Activated T-cell treated with anti-CD3 and anti-CD28 coated beads, Interleukin-2, amount 50 U/mL, for 24 hours (primary cell): ENCODE measurements at regions not wholly inside any gene's neighbourhood (a gene's known extent, or its start where the extent isn't known, plus 50 kb on each side); places are given as distances from the start of the nearest gene placed in this dataset.
"Not testable (repeated sequence)": the region's sequence is repeated elsewhere in the genome, so short reads cannot be mapped to it uniquely, and the experiment has no call there.

Source experiments
- DNase-seq: peaks from one replicate; pipeline ENCODE4 v3.0.0-alpha.2; 2020
- H3K27ac Mint-ChIP-seq: 2 replicates; pipeline ENCODE4 v1.8.0; 2020; ENCODE audit warnings: mild to moderate bottlenecking, mixed read lengths
- H3K27me3 Mint-ChIP-seq: 2 replicates; pipeline ENCODE4 v1.8.0; 2020; ENCODE audit warnings: mixed read lengths
- H3K36me3 Mint-ChIP-seq: 2 replicates; pipeline ENCODE4 v1.8.0; 2020; ENCODE audit warnings: low read depth, mixed read lengths
- H3K4me1 Mint-ChIP-seq: 2 replicates; pipeline ENCODE4 v1.8.0; 2020; ENCODE audit warnings: low read depth, mixed read lengths
- H3K4me3 Mint-ChIP-seq: 2 replicates; pipeline ENCODE4 v1.8.0; 2020; ENCODE audit warnings: mild to moderate bottlenecking, moderate library complexity, mixed read lengths
- H3K9me3 Mint-ChIP-seq: 2 replicates; pipeline ENCODE4 v1.8.0; 2020; ENCODE audit warnings: mixed read lengths

DNA sequence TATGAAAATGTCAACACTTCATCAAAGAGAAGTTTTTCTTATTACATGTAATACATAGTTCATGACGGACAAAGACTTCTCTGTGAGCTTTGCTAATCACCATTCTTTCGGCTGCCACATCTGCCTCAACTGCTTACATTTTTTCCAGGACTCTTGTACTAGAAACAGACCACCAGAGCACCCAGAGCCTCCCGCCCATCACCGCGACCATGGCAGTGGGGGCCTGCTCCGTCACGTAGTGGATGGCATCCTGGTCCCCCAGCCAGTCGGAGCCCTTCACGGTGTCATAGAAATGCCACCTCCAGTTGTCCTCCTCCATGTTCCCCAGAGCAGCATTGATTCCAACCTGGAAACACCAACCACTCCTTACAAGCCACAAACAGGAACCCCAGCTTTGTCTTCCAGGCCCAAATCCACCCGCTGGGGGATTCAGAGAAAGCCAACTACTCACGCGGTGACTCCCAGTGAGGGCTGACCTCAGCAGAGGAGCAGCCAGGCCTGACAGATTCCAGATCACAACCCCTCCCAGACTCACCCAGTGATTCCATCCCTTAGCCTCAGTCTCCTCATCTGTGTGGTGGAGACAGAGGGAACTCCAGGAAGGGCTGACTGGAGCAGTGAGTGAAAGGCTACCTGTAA lies 76.2 kb upstream of the TNK2 start:
- H3K27ac Mint-ChIP-seq, H3K4me1 Mint-ChIP-seq, H3K27me3 Mint-ChIP-seq, H3K4me3 Mint-ChIP-seq, H3K9me3 Mint-ChIP-seq, DNase-seq: not testable (repeated sequence)
- peaks cover 28% of the 10 kb centered on the region for H3K36me3 Mint-ChIP-seq

- H3K4me3 Mint-ChIP-seq, DNase-seq, H3K4me1 Mint-ChIP-seq, H3K27me3 Mint-ChIP-seq, H3K27ac Mint-ChIP-seq, H3K9me3 Mint-ChIP-seq: not testable (repeated sequence)
- H3K36me3 Mint-ChIP-seq, result peaks cover 32% of the 10 kb centered on the region
These were observed 75.5 kb upstream of the TNK2 start for GRCh38 chr3:195983880-195984279.

GRCh38 chr3:195982754-195983153 lies 74.4 kb upstream of the TNK2 start:
- H3K4me3 Mint-ChIP-seq, DNase-seq, H3K4me1 Mint-ChIP-seq, H3K27me3 Mint-ChIP-seq, H3K27ac Mint-ChIP-seq, H3K9me3 Mint-ChIP-seq: not testable (repeated sequence)
- H3K36me3 Mint-ChIP-seq, result peaks cover 37% of the 10 kb centered on the region

DNA sequence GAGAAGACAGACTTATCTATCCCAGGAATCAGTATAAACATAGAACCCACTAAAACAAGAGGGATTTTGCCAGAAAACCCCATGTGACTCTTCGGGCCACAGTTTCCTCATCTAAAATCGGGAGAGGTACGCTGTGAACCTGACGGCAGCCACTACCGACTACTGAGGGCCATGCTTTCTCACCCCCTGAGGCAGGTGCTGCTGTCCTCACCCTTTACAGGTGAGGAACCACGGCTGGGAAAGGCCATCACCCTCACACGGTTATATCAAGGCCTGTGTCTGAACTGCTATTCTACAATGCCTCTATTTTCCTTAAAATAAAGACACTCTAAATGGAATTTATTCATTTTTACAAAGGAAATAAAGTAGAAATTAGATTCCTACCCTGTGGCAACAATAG lies 73.4 kb upstream of the TNK2 start:
- H3K36me3 Mint-ChIP-seq, result peaks cover 39% of the 10 kb centered on the region
- H3K9me3 Mint-ChIP-seq, H3K27me3 Mint-ChIP-seq, H3K4me1 Mint-ChIP-seq, H3K4me3 Mint-ChIP-seq, H3K27ac Mint-ChIP-seq, DNase-seq: not testable (repeated sequence)

GRCh38 chr3:195979877-195980276 lies 71.5 kb upstream of the TNK2 start:
- not testable (repeated sequence) for H3K27me3 Mint-ChIP-seq, H3K4me3 Mint-ChIP-seq, DNase-seq, H3K9me3 Mint-ChIP-seq, H3K27ac Mint-ChIP-seq, H3K4me1 Mint-ChIP-seq
- H3K36me3 Mint-ChIP-seq, result peaks cover 54% of the 10 kb centered on the region

DNA sequence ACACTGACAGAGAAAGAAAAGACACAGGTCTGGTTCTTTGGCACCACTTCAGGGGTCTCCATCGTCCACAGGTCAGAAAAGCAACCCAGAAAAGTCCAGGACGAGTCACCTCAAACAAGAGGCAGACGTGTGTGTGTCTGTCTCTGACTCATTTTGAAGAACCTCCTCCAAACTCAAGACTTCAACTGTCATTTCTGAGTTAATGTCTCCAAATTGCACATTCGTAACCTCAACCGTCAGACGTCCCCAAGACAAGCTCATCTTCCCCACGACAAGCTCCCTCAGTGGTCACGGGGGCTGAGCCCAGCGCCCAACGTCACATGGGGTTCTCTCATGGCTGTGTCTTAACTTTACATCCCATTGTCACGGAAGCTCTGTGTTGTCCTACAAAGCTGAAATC lies 70.2 kb upstream of the TNK2 start:
- not testable (repeated sequence) for H3K4me3 Mint-ChIP-seq, H3K9me3 Mint-ChIP-seq, H3K4me1 Mint-ChIP-seq, DNase-seq, H3K27me3 Mint-ChIP-seq
- peaks cover 56% of the 10 kb centered on the region for H3K36me3 Mint-ChIP-seq
- peak overlapping the region; percentile 40 for H3K27ac Mint-ChIP-seq

- not testable (repeated sequence) for H3K4me1 Mint-ChIP-seq, DNase-seq, H3K27me3 Mint-ChIP-seq, H3K9me3 Mint-ChIP-seq, H3K4me3 Mint-ChIP-seq, H3K27ac Mint-ChIP-seq
- H3K36me3 Mint-ChIP-seq, result peaks cover 52% of the 10 kb centered on the region
These were observed 68.5 kb upstream of the TNK2 start for GRCh38 chr3:195976876-195977275.

- DNase-seq, H3K9me3 Mint-ChIP-seq, H3K4me1 Mint-ChIP-seq, H3K4me3 Mint-ChIP-seq, H3K27me3 Mint-ChIP-seq, H3K27ac Mint-ChIP-seq: not testable (repeated sequence)
- peaks cover 63% of the 10 kb centered on the region for H3K36me3 Mint-ChIP-seq
These were observed 65.9 kb upstream of the TNK2 start for GRCh38 chr3:195974281-195974680.

DNA sequence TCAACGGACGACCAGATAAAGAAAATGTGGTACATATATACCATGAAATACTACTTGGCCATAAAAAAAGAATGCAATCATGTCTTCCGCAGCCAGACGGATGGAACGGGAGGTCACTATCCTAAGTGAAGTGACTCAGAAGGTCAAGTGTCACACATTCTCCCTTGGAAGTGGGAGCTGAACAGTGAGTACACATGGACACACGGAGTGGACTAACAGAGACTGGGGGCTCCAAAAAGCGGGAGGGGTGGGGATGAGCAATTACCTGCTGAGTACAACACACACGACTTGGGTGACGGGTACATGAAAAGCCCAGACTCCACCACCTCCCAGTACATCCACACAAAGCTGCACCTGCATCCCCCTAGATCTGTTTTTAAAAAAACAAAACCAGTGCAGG lies 62.5 kb upstream of the TNK2 start:
- H3K36me3 Mint-ChIP-seq, result peaks cover 67% of the 10 kb centered on the region
- not testable (repeated sequence) for H3K27me3 Mint-ChIP-seq, H3K9me3 Mint-ChIP-seq, H3K4me1 Mint-ChIP-seq, DNase-seq, H3K4me3 Mint-ChIP-seq, H3K27ac Mint-ChIP-seq

DNA sequence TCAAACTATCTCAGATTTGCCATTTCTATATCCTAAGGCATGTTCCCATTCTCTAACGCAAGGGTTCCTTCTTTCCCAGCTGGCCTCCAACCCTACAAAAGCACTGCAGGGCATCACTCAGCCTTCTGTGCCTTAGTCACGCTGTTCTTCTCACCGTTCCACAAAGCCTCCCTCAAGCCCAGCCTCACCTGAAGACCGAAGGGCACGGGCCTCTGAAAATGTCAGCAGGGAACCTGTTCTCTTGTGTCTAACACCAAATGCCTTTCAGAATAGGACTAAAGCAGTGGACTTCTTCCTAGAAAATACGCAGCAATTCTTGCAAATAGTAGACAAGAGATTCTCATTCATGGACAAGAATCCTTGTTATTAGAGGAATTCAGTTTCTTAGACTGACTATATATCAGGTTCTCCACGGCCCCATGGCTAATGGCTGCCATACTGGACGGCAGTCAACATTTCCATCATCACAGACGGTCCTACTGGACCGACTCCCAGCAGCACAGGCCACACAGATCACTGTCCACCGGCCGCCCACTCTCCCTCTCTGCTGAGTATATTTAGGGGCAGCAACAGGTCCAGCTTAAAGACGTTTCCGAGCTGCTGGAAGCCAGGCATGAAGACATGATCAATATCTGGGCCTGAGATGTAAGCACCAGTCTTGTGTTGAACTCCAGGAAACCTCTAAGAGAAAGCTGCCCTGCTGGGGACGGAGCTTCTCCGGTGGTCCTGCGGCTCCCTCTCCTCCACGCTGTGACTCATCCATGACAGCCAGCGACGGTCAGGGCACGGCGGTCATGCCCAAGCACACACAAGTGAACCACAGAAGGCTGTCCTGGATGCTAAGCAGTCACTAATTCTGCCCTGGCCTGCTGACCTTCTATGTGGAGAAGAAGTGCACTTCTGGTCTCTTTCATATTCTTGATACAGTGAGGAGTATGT lies 61.8 kb upstream of the TNK2 start:
- not testable (repeated sequence) for H3K27me3 Mint-ChIP-seq, H3K4me1 Mint-ChIP-seq, H3K9me3 Mint-ChIP-seq, H3K27ac Mint-ChIP-seq, DNase-seq, H3K4me3 Mint-ChIP-seq
- H3K36me3 Mint-ChIP-seq, result peaks cover 67% of the 10 kb centered on the region

DNA sequence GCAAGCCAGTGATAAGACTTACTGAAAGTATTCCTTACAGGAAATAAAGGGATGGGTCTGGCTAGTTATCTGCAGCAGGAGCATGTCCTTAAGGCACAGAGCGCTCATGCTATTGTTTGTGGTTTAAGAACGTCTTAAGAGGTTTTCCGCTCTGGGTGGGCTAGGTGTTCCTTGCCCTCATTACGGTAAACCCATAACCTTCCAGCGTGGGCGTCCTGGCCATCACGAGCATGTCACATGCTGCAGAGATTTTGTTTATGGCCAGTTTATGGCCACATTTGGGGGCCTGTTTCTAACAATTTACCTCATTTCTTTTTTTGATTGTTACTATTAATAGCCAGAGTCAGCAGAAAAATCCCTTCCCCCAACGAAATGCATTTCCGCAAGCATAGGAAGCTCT lies 61.0 kb upstream of the TNK2 start:
- H3K4me3 Mint-ChIP-seq, DNase-seq, H3K9me3 Mint-ChIP-seq, H3K27ac Mint-ChIP-seq, H3K27me3 Mint-ChIP-seq, H3K4me1 Mint-ChIP-seq: not testable (repeated sequence)
- peaks cover 68% of the 10 kb centered on the region for H3K36me3 Mint-ChIP-seq

GRCh38 chr3:195968104-195968503 lies 59.8 kb upstream of the TNK2 start:
- peaks cover 71% of the 10 kb centered on the region for H3K36me3 Mint-ChIP-seq
- not testable (repeated sequence) for H3K27me3 Mint-ChIP-seq, H3K27ac Mint-ChIP-seq, DNase-seq, H3K4me1 Mint-ChIP-seq, H3K9me3 Mint-ChIP-seq, H3K4me3 Mint-ChIP-seq

DNA sequence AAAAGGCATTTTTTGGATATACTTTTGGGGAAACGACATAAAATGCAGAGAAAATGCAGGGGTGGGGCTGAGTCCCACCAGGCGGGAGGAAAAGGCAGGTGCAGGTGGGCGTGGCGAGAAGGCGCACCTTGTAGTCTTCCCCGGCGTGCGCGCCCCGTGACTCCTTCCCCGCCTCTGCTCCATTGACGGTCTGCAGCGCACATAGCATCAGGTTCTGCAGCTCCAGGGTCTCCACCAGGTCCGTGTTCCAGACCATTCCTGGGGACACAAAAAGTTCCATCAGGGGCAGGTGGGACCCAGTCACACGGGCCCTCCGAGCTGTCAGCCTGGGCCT lies 59.0 kb upstream of the TNK2 start:
- H3K27ac Mint-ChIP-seq, H3K27me3 Mint-ChIP-seq, H3K4me1 Mint-ChIP-seq, DNase-seq, H3K4me3 Mint-ChIP-seq, H3K9me3 Mint-ChIP-seq: not testable (repeated sequence)
- H3K36me3 Mint-ChIP-seq, result peaks cover 76% of the 10 kb centered on the region

DNA sequence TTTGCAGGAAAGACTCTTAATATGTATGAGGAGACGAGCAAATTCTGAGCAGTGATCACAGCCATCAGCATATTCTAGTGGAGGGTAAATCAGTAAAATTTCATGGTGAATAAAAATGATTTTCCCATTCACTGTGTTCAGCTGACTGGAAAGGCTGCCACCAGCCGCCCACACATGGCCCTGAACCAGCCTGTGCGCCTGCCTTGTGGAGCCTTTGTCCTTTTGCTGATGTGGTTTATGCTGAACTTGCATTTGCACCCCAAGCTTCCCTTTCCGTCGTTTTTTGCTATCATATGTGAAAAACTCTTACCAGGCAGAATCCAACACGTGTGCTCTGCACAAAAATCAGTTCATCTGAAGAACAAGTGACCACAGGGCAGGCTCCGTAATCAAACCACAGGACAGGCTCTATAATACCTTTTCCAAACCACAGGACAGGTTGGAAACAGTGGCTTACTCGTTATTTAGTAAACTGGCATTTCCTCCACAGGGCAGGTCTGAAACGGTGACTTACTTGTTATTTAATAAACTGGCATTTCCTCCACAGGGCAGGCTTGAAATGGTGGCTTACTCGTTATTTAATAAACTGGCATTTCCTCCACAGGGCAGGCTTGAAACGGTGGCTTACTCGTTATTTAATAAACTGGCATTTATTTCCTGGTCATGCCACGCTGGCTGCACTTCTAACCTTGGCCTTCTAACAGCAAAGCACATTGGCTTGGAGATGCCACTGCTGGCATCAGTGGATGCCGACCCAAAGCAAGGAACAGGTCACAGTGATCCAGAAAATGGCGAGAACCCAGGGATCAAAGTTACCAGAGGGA lies 58.4 kb upstream of the TNK2 start:
- not testable (repeated sequence) for H3K9me3 Mint-ChIP-seq, H3K4me1 Mint-ChIP-seq, H3K4me3 Mint-ChIP-seq, DNase-seq, H3K27ac Mint-ChIP-seq, H3K27me3 Mint-ChIP-seq
- peaks cover 76% of the 10 kb centered on the region for H3K36me3 Mint-ChIP-seq

GRCh38 chr3:195965217-195965616 lies 56.9 kb upstream of the TNK2 start:
- not testable (repeated sequence) for DNase-seq, H3K9me3 Mint-ChIP-seq, H3K4me3 Mint-ChIP-seq, H3K4me1 Mint-ChIP-seq, H3K27me3 Mint-ChIP-seq
- H3K36me3 Mint-ChIP-seq, result peaks cover 69% of the 10 kb centered on the region
- peak overlapping the region; percentile 30 for H3K27ac Mint-ChIP-seq
